DOHH2 (cell line): ENCODE measurements at regions not wholly inside any gene's neighbourhood (a gene's known extent, or its start where the extent isn't known, plus 50 kb on each side); places are given as distances from the start of the nearest gene placed in this dataset.

ENCODE experiments used
- H3F3A ChIP-seq: fragments of 200-600 bp; sonication (generic), shearing (Covaris generic); 2 replicates; pipeline ENCODE4 v1.6.0; 2016; ENCODE audit warnings: antibody characterized with exemption, mild to moderate bottlenecking; ENCODE audit not compliant: control insufficient read depth, insufficient read depth
- H3K27ac ChIP-seq: fragments of 200-600 bp; sonication (generic); 2 replicates; pipeline ENCODE4 v1.5.1; 2014; ENCODE audit warnings: low read depth, mild to moderate bottlenecking, low read length, moderate library complexity
- H3K27me3 ChIP-seq: fragments of 200-600 bp; sonication (generic); 2 replicates; pipeline ENCODE4 v1.6.1; 2014; ENCODE audit warnings: mild to moderate bottlenecking, low read length, mixed read lengths; ENCODE audit not compliant: control insufficient read depth
- H3K36me3 ChIP-seq: fragments of 200-600 bp; sonication (generic); 2 replicates; pipeline ENCODE4 v1.6.1; 2014; ENCODE audit warnings: mild to moderate bottlenecking, low read length, moderate library complexity, mixed read lengths; ENCODE audit not compliant: control insufficient read depth
- H3K4me1 ChIP-seq: fragments of 200-600 bp; sonication (generic); 2 replicates; pipeline ENCODE4 v1.6.1; 2014; ENCODE audit warnings: mild to moderate bottlenecking, low read length, mixed read lengths; ENCODE audit not compliant: control insufficient read depth
- H3K4me2 ChIP-seq: fragments of 200-600 bp; sonication (generic); 2 replicates; pipeline ENCODE4 v1.6.0; 2014; ENCODE audit warnings: mild to moderate bottlenecking, low read length, moderate library complexity
- H3K4me3 ChIP-seq: fragments of 200-600 bp; sonication (generic); 2 replicates; pipeline ENCODE4 v1.5.1; 2014; ENCODE audit warnings: mild to moderate bottlenecking, low read length, mixed read lengths
- H3K79me2 ChIP-seq: fragments of 200-600 bp; sonication (generic); 2 replicates; pipeline ENCODE4 v1.6.1; 2014; ENCODE audit warnings: mild to moderate bottlenecking, low read length, mixed read lengths; ENCODE audit not compliant: control insufficient read depth
- H3K9me2 ChIP-seq: fragments of 200-600 bp; sonication (generic); replicated peaks from 2 replicates; pipeline ENCODE4 v1.6.1; 2014; ENCODE audit warnings: mild to moderate bottlenecking, low read length, mixed read lengths; ENCODE audit not compliant: control insufficient read depth
- H3K9me3 ChIP-seq: fragments of 200-600 bp; sonication (generic); 2 replicates; pipeline ENCODE4 v1.6.1; 2014; ENCODE audit warnings: antibody characterized with exemption, low read length, mixed read lengths; ENCODE audit not compliant: control insufficient read depth, insufficient read depth
- H4K20me1 ChIP-seq: fragments of 200-600 bp; sonication (generic); 2 replicates; pipeline ENCODE4 v1.6.0; 2014; ENCODE audit warnings: low read depth, mild to moderate bottlenecking, antibody characterized with exemption, low read length, moderate library complexity; ENCODE audit not compliant: control insufficient read depth, insufficient read depth
- EZH2phosphoT487 ChIP-seq: fragments of 200-600 bp; sonication (generic); IDR thresholded peaks from 2 replicates; pipeline ENCODE4 v1.6.1; 2017; ENCODE audit warnings: borderline replicate concordance, mild to moderate bottlenecking, antibody characterized with exemption, low read length, moderate library complexity, mixed read lengths
- TF ChIP-seq, protein P1 (sequence below): fragments of 200-600 bp; sonication (generic); IDR thresholded peaks from one replicate; pipeline ENCODE4 v1.5.1; 2014; ENCODE audit warnings: antibody characterized with exemption, mild to moderate bottlenecking, low read depth, low read length; ENCODE audit not compliant: poor library complexity, severe bottlenecking

DNA sequence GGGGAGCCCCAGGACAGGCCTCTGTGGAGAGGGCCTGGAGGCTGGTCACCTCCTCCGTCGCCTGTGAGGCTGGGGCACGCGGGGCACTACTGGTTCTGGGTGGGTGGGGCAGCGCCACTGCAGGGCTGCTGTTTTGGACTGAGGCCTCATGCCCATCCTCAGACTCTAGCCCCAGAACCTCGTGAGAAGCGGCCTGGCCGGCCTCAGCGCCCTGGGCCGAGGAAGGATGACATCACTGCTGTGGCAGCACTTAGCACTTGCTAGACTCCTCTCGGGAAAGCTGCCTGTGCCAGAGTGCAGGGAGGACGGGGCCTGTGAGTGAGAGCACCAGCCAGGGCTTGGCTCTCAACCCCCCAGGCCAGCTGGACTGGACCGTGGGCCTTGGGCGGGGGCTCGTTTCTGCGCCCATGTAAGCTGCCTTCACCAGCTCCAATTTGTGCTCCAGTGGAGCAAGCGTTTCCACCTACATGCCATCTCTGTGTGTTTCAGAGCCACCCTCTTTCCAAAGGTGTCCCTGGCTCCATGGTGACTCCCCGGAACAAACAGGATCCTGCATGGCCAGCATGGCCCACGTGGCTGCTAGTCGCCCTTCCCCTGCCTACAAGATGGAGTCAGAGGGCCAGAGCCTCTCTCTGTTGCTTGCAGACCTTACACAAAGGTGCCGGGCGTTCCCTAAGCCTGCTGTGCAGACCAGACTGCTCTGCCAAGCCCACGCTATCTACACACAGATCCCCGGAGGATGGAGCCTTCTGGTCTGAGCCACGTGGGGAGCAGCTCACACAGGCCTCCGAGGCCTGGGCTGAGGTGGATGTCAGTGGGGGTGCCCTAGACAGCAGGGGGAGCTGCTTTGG, 102.9 kb downstream of the CTTN start:
- no peaks in the 10 kb centered on the region for H3K4me1 ChIP-seq
- no peaks in the 10 kb centered on the region for H4K20me1 ChIP-seq
- no peak overlapping the region for H3K4me3 ChIP-seq
- H3K27ac ChIP-seq: no peak overlapping the region
- H3F3A ChIP-seq: no peaks in the 10 kb centered on the region
- no peak overlapping the region for H3K4me2 ChIP-seq
- TF ChIP-seq, protein P1, sequence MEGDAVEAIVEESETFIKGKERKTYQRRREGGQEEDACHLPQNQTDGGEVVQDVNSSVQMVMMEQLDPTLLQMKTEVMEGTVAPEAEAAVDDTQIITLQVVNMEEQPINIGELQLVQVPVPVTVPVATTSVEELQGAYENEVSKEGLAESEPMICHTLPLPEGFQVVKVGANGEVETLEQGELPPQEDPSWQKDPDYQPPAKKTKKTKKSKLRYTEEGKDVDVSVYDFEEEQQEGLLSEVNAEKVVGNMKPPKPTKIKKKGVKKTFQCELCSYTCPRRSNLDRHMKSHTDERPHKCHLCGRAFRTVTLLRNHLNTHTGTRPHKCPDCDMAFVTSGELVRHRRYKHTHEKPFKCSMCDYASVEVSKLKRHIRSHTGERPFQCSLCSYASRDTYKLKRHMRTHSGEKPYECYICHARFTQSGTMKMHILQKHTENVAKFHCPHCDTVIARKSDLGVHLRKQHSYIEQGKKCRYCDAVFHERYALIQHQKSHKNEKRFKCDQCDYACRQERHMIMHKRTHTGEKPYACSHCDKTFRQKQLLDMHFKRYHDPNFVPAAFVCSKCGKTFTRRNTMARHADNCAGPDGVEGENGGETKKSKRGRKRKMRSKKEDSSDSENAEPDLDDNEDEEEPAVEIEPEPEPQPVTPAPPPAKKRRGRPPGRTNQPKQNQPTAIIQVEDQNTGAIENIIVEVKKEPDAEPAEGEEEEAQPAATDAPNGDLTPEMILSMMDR: no peak
- no peak for TF ChIP-seq EZH2phosphoT487
- H3K9me3 ChIP-seq: no peaks in the 10 kb centered on the region
- H3K36me3 ChIP-seq: no peaks in the 10 kb centered on the region
- H3K9me2 ChIP-seq: no peaks in the 10 kb centered on the region
- no peaks in the 10 kb centered on the region for H3K27me3 ChIP-seq
- no peaks in the 10 kb centered on the region for H3K79me2 ChIP-seq

DNA sequence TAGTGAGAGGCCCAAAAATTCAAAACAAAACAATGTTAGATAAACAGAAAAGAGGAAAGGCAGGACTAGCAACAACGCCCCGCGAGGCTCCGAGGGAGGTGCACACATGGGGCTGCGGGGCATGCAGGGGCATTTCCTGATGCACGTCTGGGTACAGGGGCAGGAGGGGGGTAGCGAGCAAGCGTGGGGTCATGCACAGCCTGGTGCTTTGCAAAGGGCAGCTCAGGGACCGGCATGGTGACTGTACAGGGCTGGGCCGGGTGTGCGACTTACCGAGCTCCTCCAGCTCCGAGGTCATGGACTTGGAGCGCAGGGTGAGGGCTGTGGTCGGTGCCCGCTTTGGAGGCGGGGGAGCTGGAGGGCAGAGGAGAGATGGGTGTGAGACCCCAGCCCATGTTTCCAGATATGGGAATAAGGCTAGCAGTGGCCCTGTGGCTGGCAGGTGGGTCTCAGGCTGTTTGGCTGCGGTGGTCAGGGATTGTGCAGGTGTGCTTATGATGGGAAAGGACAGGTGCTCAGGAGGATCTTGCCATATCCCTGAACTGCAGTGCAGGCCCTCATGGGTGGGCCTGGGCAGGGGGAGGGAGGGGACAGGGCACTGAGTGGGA, 103.7 kb downstream of the CTTN start:
- Histone ChIP-seq H3K27me3 (no peaks in the 10 kb centered on the region), H3F3A (no peaks in the 10 kb centered on the region), H4K20me1 (no peaks in the 10 kb centered on the region), H3K9me2 (no peaks in the 10 kb centered on the region), H3K79me2 (no peaks in the 10 kb centered on the region), H3K4me1 (no peaks in the 10 kb centered on the region), H3K36me3 (no peaks in the 10 kb centered on the region), H3K4me2 (no peak overlapping the region), H3K27ac (no peak overlapping the region), H3K9me3 (no peaks in the 10 kb centered on the region), H3K4me3 (no peak overlapping the region)
- TF ChIP-seq, protein P1: no peak
- no peak for TF ChIP-seq EZH2phosphoT487

- H3K4me2 ChIP-seq: no peak overlapping the region
- no peak overlapping the region for H3K27ac ChIP-seq
- no peak for TF ChIP-seq EZH2phosphoT487
- TF ChIP-seq, protein P1: no peak
- H3K79me2 ChIP-seq: no peaks in the 10 kb centered on the region
- H3K9me2 ChIP-seq: no peaks in the 10 kb centered on the region
- no peaks in the 10 kb centered on the region for H3K4me1 ChIP-seq
- H3F3A ChIP-seq: no peaks in the 10 kb centered on the region
- H3K4me3 ChIP-seq: no peak overlapping the region
- H3K27me3 ChIP-seq: no peaks in the 10 kb centered on the region
- H3K36me3 ChIP-seq: no peaks in the 10 kb centered on the region
- H3K9me3 ChIP-seq: no peaks in the 10 kb centered on the region
- H4K20me1 ChIP-seq: no peaks in the 10 kb centered on the region
Observed at GRCh38 chr11:70502677-70503467, 104.5 kb downstream of the CTTN start.
